GM12801 (cell line): ENCODE measurements at regions not wholly inside any gene's neighbourhood (a gene's known extent, or its start where the extent isn't known, plus 50 kb on each side); places are given as distances from the start of the nearest gene placed in this dataset.

Experiments used
- TF ChIP-seq, protein P1 (sequence below): IDR thresholded peaks from one replicate; pipeline ENCODE4 v1.5.1; 2011; ENCODE audit warnings: control low read depth; ENCODE audit not compliant: insufficient read length; ENCODE audit errors: extremely low read depth

DNA sequence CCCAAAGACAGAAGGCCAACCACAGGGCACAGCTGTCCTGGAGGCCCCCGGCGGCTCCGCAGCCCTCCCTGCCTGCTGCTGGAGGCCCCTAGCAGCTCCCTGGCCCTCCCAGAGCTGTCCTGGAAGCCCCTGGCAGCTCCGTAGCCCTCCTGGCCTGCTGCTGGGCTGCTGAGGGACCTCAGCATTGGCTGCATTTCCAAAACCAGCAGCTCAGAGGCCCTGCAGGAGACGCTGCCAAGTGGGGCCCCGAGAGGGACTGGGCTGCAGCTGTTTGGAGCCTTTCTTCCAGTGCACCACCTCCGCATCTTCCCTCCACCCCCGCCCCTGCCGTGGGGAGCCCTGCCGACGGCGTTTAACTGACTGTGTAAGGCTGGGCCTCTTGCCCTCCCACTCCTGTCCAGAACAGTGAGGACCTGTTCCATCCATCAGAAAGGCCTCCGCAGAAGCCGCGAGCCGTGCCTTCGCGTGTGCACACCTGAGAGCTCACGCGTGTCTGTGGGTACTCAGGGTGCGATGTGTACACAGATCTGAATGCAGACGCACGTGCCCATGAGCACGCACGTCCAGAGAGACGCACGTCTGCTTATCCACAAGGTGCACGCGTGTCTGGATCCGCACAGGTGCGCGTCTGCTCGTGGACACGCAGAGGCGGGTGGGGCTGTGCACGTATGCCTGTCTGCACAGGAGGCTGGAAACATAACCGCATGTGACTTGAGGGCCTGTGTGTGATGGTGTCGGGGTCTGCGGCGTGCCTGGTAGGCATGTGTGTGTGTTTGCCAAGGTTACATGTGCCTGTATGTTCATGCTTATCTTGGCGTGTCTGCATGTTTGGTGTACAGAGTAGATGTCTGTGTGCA, 57.0 kb upstream of the FBRSL1 start:
- TF ChIP-seq, protein P1, sequence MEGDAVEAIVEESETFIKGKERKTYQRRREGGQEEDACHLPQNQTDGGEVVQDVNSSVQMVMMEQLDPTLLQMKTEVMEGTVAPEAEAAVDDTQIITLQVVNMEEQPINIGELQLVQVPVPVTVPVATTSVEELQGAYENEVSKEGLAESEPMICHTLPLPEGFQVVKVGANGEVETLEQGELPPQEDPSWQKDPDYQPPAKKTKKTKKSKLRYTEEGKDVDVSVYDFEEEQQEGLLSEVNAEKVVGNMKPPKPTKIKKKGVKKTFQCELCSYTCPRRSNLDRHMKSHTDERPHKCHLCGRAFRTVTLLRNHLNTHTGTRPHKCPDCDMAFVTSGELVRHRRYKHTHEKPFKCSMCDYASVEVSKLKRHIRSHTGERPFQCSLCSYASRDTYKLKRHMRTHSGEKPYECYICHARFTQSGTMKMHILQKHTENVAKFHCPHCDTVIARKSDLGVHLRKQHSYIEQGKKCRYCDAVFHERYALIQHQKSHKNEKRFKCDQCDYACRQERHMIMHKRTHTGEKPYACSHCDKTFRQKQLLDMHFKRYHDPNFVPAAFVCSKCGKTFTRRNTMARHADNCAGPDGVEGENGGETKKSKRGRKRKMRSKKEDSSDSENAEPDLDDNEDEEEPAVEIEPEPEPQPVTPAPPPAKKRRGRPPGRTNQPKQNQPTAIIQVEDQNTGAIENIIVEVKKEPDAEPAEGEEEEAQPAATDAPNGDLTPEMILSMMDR: no peak

DNA sequence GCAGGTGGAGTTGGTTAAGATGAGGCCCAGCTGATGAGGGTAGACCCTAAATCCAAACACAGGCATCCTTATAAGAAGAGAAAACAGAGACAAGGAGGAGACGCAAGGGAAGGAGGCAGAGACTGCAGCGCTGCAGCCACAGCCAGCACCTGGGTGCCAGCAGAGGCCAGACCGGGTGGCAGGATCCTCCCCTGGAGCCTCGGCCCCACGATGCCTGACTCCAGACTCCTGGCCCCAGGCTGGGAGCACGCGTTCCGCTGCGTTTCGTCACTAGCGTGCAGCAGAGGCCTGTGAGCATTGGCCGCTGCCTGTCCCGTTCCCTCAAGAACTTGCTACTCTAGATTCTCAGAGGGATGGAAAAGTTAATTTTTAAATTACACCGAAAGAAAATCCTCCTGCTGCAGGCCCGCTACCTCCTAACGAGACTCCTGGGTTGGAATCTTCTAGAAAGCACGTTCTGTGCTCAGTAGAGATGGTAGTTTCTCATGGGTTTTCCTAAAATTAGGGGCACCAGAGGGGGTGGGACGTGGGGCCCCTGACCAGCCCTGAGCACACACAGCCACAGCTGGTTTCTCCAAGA, 57.7 kb upstream of the FBRSL1 start:
- TF ChIP-seq, protein P1: no peak

DNA sequence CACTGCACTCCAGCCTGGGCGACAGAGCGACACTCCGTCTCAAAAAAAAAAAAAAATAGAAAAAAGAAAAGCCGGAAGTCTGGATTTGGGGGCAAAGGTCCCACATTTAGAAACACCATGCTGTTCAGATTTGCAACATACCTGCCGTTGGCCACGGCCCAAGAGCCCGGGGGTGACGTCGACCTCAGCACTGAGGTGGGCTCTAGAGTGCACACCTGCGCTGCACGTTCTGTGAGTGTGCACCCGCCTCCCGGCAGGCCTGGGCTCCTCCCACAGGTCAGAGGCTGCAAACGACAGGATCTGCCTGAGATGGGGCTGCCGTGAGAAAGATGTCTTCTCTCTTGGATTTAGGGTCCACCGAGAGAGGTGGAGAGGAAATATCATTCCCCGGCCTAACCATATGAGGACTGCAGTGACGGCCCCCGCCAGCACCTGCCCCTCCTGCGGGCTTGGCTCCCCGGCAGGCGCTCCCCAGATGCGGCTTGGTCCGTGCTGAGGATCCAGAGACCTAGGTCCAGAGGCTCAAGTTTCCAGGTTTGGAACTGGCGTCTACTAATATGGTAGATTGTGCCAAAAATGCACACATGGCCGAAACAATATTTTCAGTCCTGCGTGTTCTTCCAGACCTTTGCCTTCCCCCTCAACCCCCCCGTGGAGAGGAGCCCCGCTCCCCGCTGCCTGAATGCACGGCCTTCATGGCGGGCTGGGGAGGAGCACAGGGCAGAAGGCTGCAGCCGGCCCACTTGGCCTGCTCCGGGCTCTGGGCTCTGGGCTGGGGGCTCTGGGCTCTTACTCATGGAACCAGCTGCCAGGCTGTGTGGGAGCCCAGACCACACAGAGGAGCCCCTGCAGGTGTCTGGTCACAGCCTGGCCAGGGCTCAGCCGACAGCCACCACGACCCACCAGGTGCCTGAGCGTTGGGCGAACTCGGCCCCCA, 58.8 kb upstream of the FBRSL1 start:
- TF ChIP-seq, protein P1: no peak

DNA sequence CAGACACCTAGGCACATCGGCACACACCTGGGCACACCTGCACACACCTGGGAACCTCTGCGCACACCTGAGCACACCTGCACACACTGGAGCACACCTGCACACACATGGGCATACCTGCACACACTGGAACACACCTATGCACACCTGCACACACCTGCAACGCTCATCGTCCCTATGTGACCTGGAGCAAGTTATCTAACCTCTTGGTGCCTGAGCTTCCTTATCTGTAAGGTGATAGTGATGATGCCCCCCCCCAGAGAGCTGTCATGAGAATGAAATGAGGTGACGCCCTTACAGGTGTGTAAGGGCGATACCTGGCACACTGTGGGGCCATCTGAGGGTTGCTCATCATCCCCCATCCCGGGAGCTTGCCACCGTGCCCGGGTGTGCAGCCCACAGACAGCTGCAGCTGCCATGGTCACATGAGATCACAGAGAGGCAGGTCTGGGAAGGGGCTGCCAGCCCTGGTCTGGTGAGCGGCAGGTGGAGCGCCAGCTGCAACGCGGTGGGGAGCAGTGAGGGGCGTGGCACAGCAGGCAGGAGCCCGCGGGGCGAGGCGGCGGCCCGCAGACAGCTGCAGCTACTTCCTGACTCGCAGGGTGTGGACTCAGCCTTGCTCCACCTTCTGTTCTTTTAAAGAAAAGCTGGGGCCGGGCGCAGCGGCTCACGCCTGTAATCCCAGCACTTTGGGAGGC, 59.9 kb upstream of the FBRSL1 start:
- TF ChIP-seq, protein P1: no peak

DNA sequence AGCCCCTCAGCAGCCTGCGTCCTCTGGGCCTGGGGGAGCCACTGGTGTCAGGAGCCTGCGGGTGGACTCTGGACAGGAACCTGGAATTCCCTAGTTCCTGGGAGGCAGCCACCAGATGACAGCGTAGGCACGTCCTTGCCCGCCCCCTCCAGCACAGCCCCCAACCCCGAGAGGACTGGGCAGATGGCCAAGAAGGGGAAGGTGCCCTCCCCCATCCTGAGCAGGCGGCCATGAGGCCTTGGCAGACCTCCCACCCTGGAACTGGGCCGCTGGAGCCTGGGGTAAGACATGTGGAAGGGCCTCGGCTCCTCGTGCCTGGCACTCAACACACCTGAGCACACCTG, 60.4 kb upstream of the FBRSL1 start:
- TF ChIP-seq, protein P1: no peak

DNA sequence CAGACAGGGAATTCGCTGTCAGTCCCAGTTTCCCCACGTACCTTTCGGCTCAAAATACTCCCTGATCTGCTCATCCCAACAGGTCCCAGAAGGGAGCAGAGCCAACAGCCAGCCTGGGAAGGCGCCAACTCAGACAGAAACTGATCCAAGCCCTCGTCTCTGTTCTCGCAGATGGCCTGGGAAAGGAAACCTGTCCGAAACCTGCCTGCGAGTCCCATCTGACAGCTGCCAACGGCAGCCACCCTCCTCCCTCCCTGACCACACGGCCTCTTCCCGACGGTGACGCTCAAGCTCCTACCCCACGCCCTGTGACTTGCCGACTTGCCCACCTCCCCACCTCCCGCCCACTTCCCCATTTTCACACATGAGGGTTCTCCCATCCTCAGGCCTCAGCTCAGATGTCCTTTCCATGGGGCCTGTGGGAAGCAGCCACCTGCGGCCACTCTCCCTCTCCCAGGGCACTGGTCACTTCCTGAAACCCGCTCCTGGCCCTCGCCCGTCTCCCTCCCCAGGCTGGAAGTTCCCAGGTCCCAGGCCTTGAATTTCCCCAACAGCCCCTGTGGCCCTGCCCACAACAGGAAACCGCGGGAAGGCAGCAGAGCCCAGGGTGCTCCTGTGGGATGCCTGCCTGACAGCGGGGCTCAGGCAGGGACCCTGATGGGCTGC, 60.9 kb upstream of the FBRSL1 start:
- TF ChIP-seq, protein P1: no peak
